HEK293 (cell line): ENCODE measurements at regions not wholly inside any gene's neighbourhood (a gene's known extent, or its start where the extent isn't known, plus 50 kb on each side); places are given as distances from the start of the nearest gene placed in this dataset.

Source experiments
- CTCF ChIA-PET: fragments of 350-600 bp; formaldehyde crosslinking; extraction: SDS; loops from one replicate; lab custom pipeline; 2021; ENCODE audit warnings: antibody characterized with exemption; lab: Yijun Ruan, JAX
- POLR2A ChIA-PET: fragments of 300-600 bp; formaldehyde crosslinking; extraction: SDS; loops from one replicate; lab custom pipeline; 2020; ENCODE audit warnings: antibody characterized with exemption, inconsistent platforms; lab: Yijun Ruan, JAX
- H3K27ac ChIP-seq: fragments of 200-500 bp; sonication (Bioruptor generic); 2 replicates; pipeline ENCODE4 v1.5.1; 2014; ENCODE audit warnings: low read depth, low read length, control low read depth, inconsistent platforms; ENCODE audit errors: extremely low read depth
- H3K36me3 ChIP-seq, 2 experiments: fragments of 200-500 bp in 1 of 2; sonication (Bioruptor generic) in 1 of 2; 1 replicate in 1 of 2; 2 replicates in 1 of 2; pipeline ENCODE4 v1.5.1; 2014 to 2017; ENCODE audit warnings: inconsistent platforms in 2 of 2, low read length in 2 of 2; ENCODE audit not compliant: control insufficient read depth in 2 of 2, insufficient read depth in 1 of 2
- H3K4me1 ChIP-seq: fragments of 200-500 bp; sonication (Bioruptor generic); 2 replicates; pipeline ENCODE4 v1.5.1; 2014; ENCODE audit warnings: mild to moderate bottlenecking, low read length, inconsistent platforms; ENCODE audit not compliant: control insufficient read depth, insufficient read depth
- H3K4me3 ChIP-seq: 2 replicates; pipeline ENCODE4 v1.5.1; 2011; ENCODE audit warnings: low read depth, mild to moderate bottlenecking, control low read depth, low read length, moderate library complexity
- H3K9me3 ChIP-seq: fragments of 200-500 bp; sonication (Bioruptor generic); 2 replicates; pipeline ENCODE4 v1.5.1; 2014; ENCODE audit warnings: low read depth, low read length, inconsistent platforms; ENCODE audit not compliant: control insufficient read depth, insufficient read depth
- BCL11A ChIP-seq: fragments of 450-650 bp; formaldehyde crosslinking; IDR thresholded peaks from 2 replicates; pipeline ENCODE4 v1.5.1; 2016; ENCODE audit warnings: low read depth, missing biosample characterization, missing genetic modification characterization
- GLIS2 ChIP-seq: fragments of 450-650 bp; formaldehyde crosslinking; IDR thresholded peaks from 2 replicates; pipeline ENCODE4 v1.5.1; 2016; ENCODE audit warnings: missing biosample characterization, missing genetic modification characterization
- IKZF3 ChIP-seq: fragments of 450-650 bp; IDR thresholded peaks from 2 replicates; pipeline ENCODE4 v1.5.0; 2018; ENCODE audit warnings: missing biosample characterization, mild to moderate bottlenecking, missing genetic modification characterization, moderate library complexity
- MYNN ChIP-seq: fragments of 450-650 bp; formaldehyde crosslinking; IDR thresholded peaks from 2 replicates; pipeline ENCODE4 v1.5.1; 2016; ENCODE audit warnings: missing biosample characterization, missing genetic modification characterization, borderline replicate concordance
- RBAK ChIP-seq: fragments of 450-650 bp; formaldehyde crosslinking; IDR thresholded peaks from 2 replicates; pipeline ENCODE4 v1.5.1; 2016; ENCODE audit warnings: missing biosample characterization, missing genetic modification characterization
- REPIN1 ChIP-seq: fragments of 450-650 bp; formaldehyde crosslinking; IDR thresholded peaks from 2 replicates; pipeline ENCODE4 v1.5.1; 2017; ENCODE audit warnings: missing biosample characterization, missing genetic modification characterization, low read depth
- SCRT2 ChIP-seq: fragments of 450-650 bp; formaldehyde crosslinking; IDR thresholded peaks from 2 replicates; pipeline ENCODE4 v1.5.1; 2016; ENCODE audit warnings: missing biosample characterization, missing genetic modification characterization
- SETDB1 ChIP-seq: IDR thresholded peaks from one replicate; pipeline ENCODE4 v1.6.1; 2017; ENCODE audit warnings: mild to moderate bottlenecking, low read length, moderate library complexity, mixed read lengths; ENCODE audit not compliant: insufficient read length
- ZBTB21 ChIP-seq: fragments of 450-650 bp; formaldehyde crosslinking; IDR thresholded peaks from 2 replicates; pipeline ENCODE4 v1.5.1; 2017; ENCODE audit warnings: missing biosample characterization, missing genetic modification characterization
- ZEB2 ChIP-seq: fragments of 450-650 bp; formaldehyde crosslinking; IDR thresholded peaks from 2 replicates; pipeline ENCODE4 v1.5.1; 2016; ENCODE audit warnings: missing biosample characterization, missing genetic modification characterization
- ZFP3 ChIP-seq: fragments of 450-650 bp; formaldehyde crosslinking; IDR thresholded peaks from 2 replicates; pipeline ENCODE4 v1.5.1; 2016; ENCODE audit warnings: low read depth, missing biosample characterization, missing genetic modification characterization
- ZNF121 ChIP-seq: fragments of 450-650 bp; formaldehyde crosslinking; IDR thresholded peaks from 2 replicates; pipeline ENCODE4 v1.5.1; 2016; ENCODE audit warnings: missing biosample characterization, missing genetic modification characterization
- ZNF133 ChIP-seq: fragments of 450-650 bp; formaldehyde crosslinking; IDR thresholded peaks from 2 replicates; pipeline ENCODE4 v1.5.1; 2016; ENCODE audit warnings: missing biosample characterization, missing genetic modification characterization
- ZNF221 ChIP-seq: fragments of 450-650 bp; formaldehyde crosslinking; IDR thresholded peaks from 2 replicates; pipeline ENCODE4 v1.5.1; 2017; ENCODE audit warnings: missing biosample characterization, missing genetic modification characterization, borderline replicate concordance
- ZNF239 ChIP-seq: fragments of 450-650 bp; formaldehyde crosslinking; IDR thresholded peaks from 2 replicates; pipeline ENCODE4 v1.5.1; 2016; ENCODE audit warnings: missing biosample characterization, missing genetic modification characterization
- ZNF266 ChIP-seq: fragments of 450-650 bp; formaldehyde crosslinking; IDR thresholded peaks from 2 replicates; pipeline ENCODE4 v1.5.1; 2016; ENCODE audit warnings: missing biosample characterization, missing genetic modification characterization, low read depth
- ZNF274 ChIP-seq, 2 experiments: fragments of 200-500 bp in 1 of 2; fragments of 450-650 bp in 1 of 2; sonication (Bioruptor generic) in 1 of 2; formaldehyde crosslinking in 1 of 2; IDR thresholded peaks; 2 replicates each; pipeline versions ENCODE4 v1.5.1 to v1.6.1; 2014 to 2016; ENCODE audit warnings: borderline replicate concordance in 1 of 2, inconsistent platforms in 1 of 2, low read length in 1 of 2, missing biosample characterization in 1 of 2, missing genetic modification characterization in 1 of 2
- ZNF335 ChIP-seq: fragments of 450-650 bp; formaldehyde crosslinking; conservative IDR thresholded peaks from 2 replicates; pipeline ENCODE4 v1.5.1; 2016; ENCODE audit warnings: missing biosample characterization, missing genetic modification characterization
- ZNF394 ChIP-seq: fragments of 450-650 bp; formaldehyde crosslinking; IDR thresholded peaks from 2 replicates; pipeline ENCODE4 v1.5.1; 2016; ENCODE audit warnings: missing biosample characterization, missing genetic modification characterization, mild to moderate bottlenecking, moderate library complexity, borderline replicate concordance
- ZNF423 ChIP-seq: fragments of 450-650 bp; formaldehyde crosslinking; IDR thresholded peaks from 2 replicates; pipeline ENCODE4 v1.5.1; 2016; ENCODE audit warnings: missing biosample characterization, missing genetic modification characterization
- ZNF548 ChIP-seq: fragments of 450-650 bp; formaldehyde crosslinking; IDR thresholded peaks from 2 replicates; pipeline ENCODE4 v1.5.1; 2016; ENCODE audit warnings: missing biosample characterization, missing genetic modification characterization
- ZNF596 ChIP-seq: fragments of 450-650 bp; IDR thresholded peaks from 2 replicates; pipeline ENCODE4 v1.5.0; 2018; ENCODE audit warnings: missing biosample characterization, mild to moderate bottlenecking, missing genetic modification characterization, moderate library complexity
- ZNF654 ChIP-seq: fragments of 450-650 bp; formaldehyde crosslinking; IDR thresholded peaks from 2 replicates; pipeline ENCODE4 v1.5.1; 2016; ENCODE audit warnings: low read depth, missing biosample characterization, missing genetic modification characterization
- ZNF747 ChIP-seq: fragments of 450-650 bp; formaldehyde crosslinking; IDR thresholded peaks from 2 replicates; pipeline ENCODE4 v1.5.1; 2016; ENCODE audit warnings: missing biosample characterization, missing genetic modification characterization
- ZSCAN23 ChIP-seq: fragments of 450-650 bp; formaldehyde crosslinking; IDR thresholded peaks from 2 replicates; pipeline ENCODE4 v1.5.1; 2016; ENCODE audit warnings: missing biosample characterization, missing genetic modification characterization
- TF ChIP-seq, protein P1 (sequence below): fragments of 450-650 bp; formaldehyde crosslinking; IDR thresholded peaks from 2 replicates; pipeline ENCODE4 v1.5.1; 2016; ENCODE audit warnings: missing biosample characterization, missing genetic modification characterization
- TF ChIP-seq, protein P2 (sequence below): fragments of 450-650 bp; formaldehyde crosslinking; IDR thresholded peaks from 2 replicates; pipeline ENCODE4 v1.5.1; 2016; ENCODE audit warnings: missing biosample characterization, missing genetic modification characterization
- TF ChIP-seq, protein P3 (sequence below): fragments of 450-650 bp; formaldehyde crosslinking; IDR thresholded peaks from 2 replicates; pipeline ENCODE4 v1.5.1; 2017; ENCODE audit warnings: missing biosample characterization, missing genetic modification characterization

DNA sequence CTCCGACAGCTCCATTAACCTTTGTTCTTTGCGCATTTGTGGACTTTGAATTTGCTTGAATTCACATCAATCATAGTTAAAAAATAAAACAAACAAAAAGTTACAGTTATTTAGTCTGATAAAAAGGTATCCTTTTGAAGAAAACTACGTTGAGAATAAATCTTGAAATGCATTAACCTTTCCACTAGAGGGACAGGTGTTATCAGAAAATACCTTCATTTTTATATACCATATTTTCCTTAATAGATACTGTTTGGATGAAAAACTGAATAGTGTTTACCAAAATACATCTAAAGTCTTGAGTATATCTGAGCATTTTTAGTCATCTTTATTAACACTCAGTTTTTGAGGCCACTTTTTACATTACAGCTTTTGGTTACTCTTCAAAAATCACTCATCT, 371.9 kb downstream of the ZWINT start:
- no peaks in the 10 kb centered on the region for H3K9me3 ChIP-seq
- CTCF ChIA-PET = no interaction called here
- no peak overlapping the region for H3K27ac ChIP-seq
- TF ChIP-seq IKZF3 (tag by site-specific recombination) = no peak
- TF ChIP-seq ZNF747 (tag by site-specific recombination) = no peak
- TF ChIP-seq ZEB2 (tag by site-specific recombination) = no peak
- TF ChIP-seq, protein P1, sequence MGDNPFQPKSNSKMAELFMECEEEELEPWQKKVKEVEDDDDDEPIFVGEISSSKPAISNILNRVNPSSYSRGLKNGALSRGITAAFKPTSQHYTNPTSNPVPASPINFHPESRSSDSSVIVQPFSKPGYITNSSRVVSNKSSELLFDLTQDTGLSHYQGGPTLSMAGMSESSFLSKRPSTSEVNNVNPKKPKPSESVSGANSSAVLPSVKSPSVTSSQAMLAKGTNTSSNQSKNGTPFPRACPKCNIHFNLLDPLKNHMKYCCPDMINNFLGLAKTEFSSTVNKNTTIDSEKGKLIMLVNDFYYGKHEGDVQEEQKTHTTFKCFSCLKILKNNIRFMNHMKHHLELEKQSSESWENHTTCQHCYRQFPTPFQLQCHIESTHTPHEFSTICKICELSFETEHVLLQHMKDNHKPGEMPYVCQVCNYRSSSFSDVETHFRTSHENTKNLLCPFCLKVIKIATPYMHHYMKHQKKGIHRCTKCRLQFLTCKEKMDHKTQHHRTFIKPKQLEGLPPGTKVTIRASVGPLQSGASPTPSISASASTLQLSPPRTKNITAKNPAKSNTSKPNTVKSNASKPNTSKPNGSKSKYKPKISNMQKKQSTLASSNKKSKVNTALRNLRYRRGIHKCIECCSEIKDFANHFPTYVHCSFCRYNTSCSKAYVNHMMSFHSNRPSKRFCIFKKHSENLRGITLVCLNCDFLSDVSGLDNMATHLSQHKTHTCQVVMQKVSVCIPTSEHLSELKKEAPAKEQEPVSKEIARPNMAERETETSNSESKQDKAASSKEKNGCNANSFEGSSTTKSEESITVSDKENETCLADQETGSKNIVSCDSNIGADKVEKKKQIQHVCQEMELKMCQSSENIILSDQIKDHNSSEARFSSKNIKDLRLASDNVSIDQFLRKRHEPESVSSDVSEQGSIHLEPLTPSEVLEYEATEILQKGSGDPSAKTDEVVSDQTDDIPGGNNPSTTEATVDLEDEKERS (tag by site-specific recombination) = no peak
- TF ChIP-seq ZNF335 (tag by site-specific recombination) = no peak
- TF ChIP-seq ZNF654 (tag by site-specific recombination) = no peak
- TF ChIP-seq ZNF596 (tag by site-specific recombination) = no peak
- no peak for TF ChIP-seq ZSCAN23 (tag by site-specific recombination)
- TF ChIP-seq, all 188 proteins: peak for 0
- no peak overlapping the region for H3K4me3 ChIP-seq
- no peaks in the 10 kb centered on the region for H3K36me3 ChIP-seq
- POLR2A ChIA-PET = no interaction called here
- no peaks in the 10 kb centered on the region for H3K4me1 ChIP-seq

DNA sequence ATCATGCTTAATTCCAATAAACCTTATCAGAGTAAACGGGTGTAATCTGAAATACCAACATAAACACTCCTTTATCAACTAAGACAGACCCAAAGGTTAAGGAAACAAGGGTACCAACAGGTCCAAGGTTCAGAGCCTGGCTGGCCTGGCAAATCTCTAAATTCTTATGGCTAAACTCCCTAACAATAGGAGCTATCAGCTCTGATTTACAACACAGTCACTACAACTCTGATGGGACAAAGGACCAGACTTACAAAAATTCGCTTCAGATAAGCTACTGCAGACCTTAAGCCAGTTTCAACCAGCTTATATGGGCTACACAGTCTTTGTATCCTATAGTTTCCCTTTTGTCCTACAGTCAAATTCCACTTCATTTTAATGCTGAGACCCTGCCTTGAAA, 381.9 kb downstream of the ZWINT start:
- H3K4me1 ChIP-seq = no peaks in the 10 kb centered on the region
- H3K36me3 ChIP-seq = no peaks in the 10 kb centered on the region
- H3K9me3 ChIP-seq = no peaks in the 10 kb centered on the region
- ChIA-PET POLR2A (no interaction called here), CTCF (no interaction called here)
- H3K27ac ChIP-seq = no peak overlapping the region
- no peak overlapping the region for H3K4me3 ChIP-seq
- TF ChIP-seq ZNF239 (tag by site-specific recombination) (no peak), ZNF221 (tag by site-specific recombination) (no peak), ZFP3 (tag by site-specific recombination) (no peak), BCL11A (tag by site-specific recombination) (no peak), MYNN (no peak), ZNF274 (IDR thresholded peaks at IDR 0.05; ENCODE audit: low read length) (no peak), ZNF274 (tag by site-specific recombination; IDR thresholded peaks at IDR 0.05; ENCODE audit: borderline replicate concordance) (no peak), SETDB1 (no peak), ZNF266 (tag by site-specific recombination) (no peak), REPIN1 (tag by site-specific recombination) (no peak), ZNF121 (no peak), ZBTB21 (tag by site-specific recombination) (no peak), ZNF133 (no peak), ZNF548 (tag by site-specific recombination) (no peak), RBAK (no peak), ZNF423 (tag by site-specific recombination) (no peak), ZNF394 (tag by site-specific recombination) (no peak), SCRT2 (no peak), GLIS2 (tag by site-specific recombination) (no peak)
- TF ChIP-seq, protein P2, sequence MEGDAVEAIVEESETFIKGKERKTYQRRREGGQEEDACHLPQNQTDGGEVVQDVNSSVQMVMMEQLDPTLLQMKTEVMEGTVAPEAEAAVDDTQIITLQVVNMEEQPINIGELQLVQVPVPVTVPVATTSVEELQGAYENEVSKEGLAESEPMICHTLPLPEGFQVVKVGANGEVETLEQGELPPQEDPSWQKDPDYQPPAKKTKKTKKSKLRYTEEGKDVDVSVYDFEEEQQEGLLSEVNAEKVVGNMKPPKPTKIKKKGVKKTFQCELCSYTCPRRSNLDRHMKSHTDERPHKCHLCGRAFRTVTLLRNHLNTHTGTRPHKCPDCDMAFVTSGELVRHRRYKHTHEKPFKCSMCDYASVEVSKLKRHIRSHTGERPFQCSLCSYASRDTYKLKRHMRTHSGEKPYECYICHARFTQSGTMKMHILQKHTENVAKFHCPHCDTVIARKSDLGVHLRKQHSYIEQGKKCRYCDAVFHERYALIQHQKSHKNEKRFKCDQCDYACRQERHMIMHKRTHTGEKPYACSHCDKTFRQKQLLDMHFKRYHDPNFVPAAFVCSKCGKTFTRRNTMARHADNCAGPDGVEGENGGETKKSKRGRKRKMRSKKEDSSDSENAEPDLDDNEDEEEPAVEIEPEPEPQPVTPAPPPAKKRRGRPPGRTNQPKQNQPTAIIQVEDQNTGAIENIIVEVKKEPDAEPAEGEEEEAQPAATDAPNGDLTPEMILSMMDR (tag by site-specific recombination) = no peak
- TF ChIP-seq, protein P3, sequence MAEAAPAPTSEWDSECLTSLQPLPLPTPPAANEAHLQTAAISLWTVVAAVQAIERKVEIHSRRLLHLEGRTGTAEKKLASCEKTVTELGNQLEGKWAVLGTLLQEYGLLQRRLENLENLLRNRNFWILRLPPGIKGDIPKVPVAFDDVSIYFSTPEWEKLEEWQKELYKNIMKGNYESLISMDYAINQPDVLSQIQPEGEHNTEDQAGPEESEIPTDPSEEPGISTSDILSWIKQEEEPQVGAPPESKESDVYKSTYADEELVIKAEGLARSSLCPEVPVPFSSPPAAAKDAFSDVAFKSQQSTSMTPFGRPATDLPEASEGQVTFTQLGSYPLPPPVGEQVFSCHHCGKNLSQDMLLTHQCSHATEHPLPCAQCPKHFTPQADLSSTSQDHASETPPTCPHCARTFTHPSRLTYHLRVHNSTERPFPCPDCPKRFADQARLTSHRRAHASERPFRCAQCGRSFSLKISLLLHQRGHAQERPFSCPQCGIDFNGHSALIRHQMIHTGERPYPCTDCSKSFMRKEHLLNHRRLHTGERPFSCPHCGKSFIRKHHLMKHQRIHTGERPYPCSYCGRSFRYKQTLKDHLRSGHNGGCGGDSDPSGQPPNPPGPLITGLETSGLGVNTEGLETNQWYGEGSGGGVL (tag by site-specific recombination) = no peak
